HepG2 (cell line): ENCODE measurements at regions not wholly inside any gene's neighbourhood (a gene's known extent, or its start where the extent isn't known, plus 50 kb on each side); places are given as distances from the start of the nearest gene placed in this dataset.

Experiments
- EP300 ChIP-seq, 3 experiments: sonication (generic) in 1 of 3; formaldehyde crosslinking in 1 of 3; IDR thresholded peaks; 2 replicates each; pipeline versions ENCODE4 v1.5.1 to v1.6.1; 2011 to 2020; ENCODE audit warnings: low read depth in 2 of 3, low read length in 2 of 3, borderline replicate concordance in 1 of 3, improper control_type of control experiment in 1 of 3, mild to moderate bottlenecking in 1 of 3, missing genetic modification reagents in 1 of 3, moderate library complexity in 1 of 3
- FOXK2 ChIP-seq: fragments of 450-650 bp; IDR thresholded peaks from 2 replicates; pipeline ENCODE4 v1.6.1; 2016
- GATAD2A ChIP-seq: IDR thresholded peaks from 2 replicates; pipeline ENCODE4 v1.6.1; 2016
- KAT7 ChIP-seq: IDR thresholded peaks from 2 replicates; pipeline ENCODE4 v1.6.1; 2018; ENCODE audit warnings: borderline replicate concordance, missing compliant biosample characterization
- NKX3-1 ChIP-seq: sonication (generic); formaldehyde crosslinking; IDR thresholded peaks from 2 replicates; pipeline ENCODE4 v1.5.0; 2020; ENCODE audit warnings: missing genetic modification reagents
- NR2F2 ChIP-seq: IDR thresholded peaks from 2 replicates; pipeline ENCODE4 v1.6.1; 2012; ENCODE audit warnings: low read depth, inconsistent platforms, borderline replicate concordance
- PITX1 ChIP-seq: sonication (generic); formaldehyde crosslinking; IDR thresholded peaks from 2 replicates; pipeline ENCODE4 v1.5.1; 2020; ENCODE audit warnings: mild to moderate bottlenecking, missing genetic modification reagents
- ZBTB7A ChIP-seq: sonication (generic); formaldehyde crosslinking; IDR thresholded peaks from 2 replicates; pipeline ENCODE4 v1.8.0; 2022; ENCODE audit warnings: mild to moderate bottlenecking, missing genetic modification reagents
- ZNF556 ChIP-seq: sonication (generic); formaldehyde crosslinking; IDR thresholded peaks from 2 replicates; pipeline ENCODE4 v1.4.0; 2020; ENCODE audit warnings: mild to moderate bottlenecking, missing genetic modification reagents, borderline replicate concordance
- ZNF562 ChIP-seq: sonication (generic); formaldehyde crosslinking; IDR thresholded peaks from 2 replicates; pipeline ENCODE4 v1.8.0; 2022; ENCODE audit warnings: missing genetic modification reagents, borderline replicate concordance
- ZNF674 ChIP-seq: sonication (generic); formaldehyde crosslinking; IDR thresholded peaks from 2 replicates; pipeline ENCODE4 v1.5.0; 2020; ENCODE audit warnings: low read depth, mild to moderate bottlenecking, missing genetic modification reagents
- TF ChIP-seq, protein P1 (sequence below): sonication (generic); formaldehyde crosslinking; IDR thresholded peaks from 2 replicates; pipeline ENCODE4 v1.5.1; 2020; ENCODE audit warnings: mild to moderate bottlenecking, missing genetic modification reagents, borderline replicate concordance
- TF ChIP-seq, protein P2 (sequence below): sonication (generic); formaldehyde crosslinking; IDR thresholded peaks from 2 replicates; pipeline ENCODE4 v1.8.0; 2022; ENCODE audit warnings: mild to moderate bottlenecking, missing genetic modification reagents; ENCODE audit not compliant: insufficient replicate concordance
- TF ChIP-seq, protein P3 (sequence below): sonication (generic); formaldehyde crosslinking; IDR thresholded peaks from 2 replicates; pipeline ENCODE4 v1.4.0; 2020; ENCODE audit warnings: mild to moderate bottlenecking, missing genetic modification reagents
- TF ChIP-seq, protein P4 (sequence below): IDR thresholded peaks from 2 replicates; pipeline ENCODE4 v1.6.1; 2016; ENCODE audit warnings: missing compliant biosample characterization, missing genetic modification reagents, borderline replicate concordance

DNA sequence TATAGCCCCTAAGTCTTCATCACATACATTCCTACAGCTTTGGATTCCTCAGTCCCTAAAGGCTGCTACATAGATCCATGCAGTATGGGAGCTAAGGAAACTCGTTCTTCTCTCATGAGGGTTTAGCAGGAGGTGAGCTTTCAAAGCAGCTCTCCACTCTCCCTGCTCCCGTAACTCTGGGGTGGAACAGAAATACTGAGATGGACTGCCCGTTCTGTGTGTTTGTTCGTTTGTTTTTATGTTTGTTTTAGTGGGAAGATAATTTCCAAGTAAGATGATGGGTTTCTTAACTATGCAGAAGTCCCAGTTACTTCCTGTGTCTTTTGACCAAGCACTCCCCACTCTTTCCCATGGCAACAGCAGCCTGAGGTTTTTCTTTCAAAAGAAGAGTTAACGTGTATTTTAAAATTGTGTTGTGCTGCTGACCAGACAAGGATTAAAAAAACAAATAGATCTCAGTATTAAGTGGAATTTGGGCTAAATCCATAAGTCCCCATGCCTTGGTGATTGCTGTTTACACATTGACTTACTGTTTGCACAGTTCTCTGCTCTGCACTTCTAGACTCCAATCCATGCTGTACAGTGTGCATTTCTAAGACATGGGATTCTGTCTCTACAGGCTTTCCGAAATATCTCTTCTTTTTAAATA is 156.4 kb upstream of the SH3BP4 start (continued):
- TF ChIP-seq, protein P1, sequence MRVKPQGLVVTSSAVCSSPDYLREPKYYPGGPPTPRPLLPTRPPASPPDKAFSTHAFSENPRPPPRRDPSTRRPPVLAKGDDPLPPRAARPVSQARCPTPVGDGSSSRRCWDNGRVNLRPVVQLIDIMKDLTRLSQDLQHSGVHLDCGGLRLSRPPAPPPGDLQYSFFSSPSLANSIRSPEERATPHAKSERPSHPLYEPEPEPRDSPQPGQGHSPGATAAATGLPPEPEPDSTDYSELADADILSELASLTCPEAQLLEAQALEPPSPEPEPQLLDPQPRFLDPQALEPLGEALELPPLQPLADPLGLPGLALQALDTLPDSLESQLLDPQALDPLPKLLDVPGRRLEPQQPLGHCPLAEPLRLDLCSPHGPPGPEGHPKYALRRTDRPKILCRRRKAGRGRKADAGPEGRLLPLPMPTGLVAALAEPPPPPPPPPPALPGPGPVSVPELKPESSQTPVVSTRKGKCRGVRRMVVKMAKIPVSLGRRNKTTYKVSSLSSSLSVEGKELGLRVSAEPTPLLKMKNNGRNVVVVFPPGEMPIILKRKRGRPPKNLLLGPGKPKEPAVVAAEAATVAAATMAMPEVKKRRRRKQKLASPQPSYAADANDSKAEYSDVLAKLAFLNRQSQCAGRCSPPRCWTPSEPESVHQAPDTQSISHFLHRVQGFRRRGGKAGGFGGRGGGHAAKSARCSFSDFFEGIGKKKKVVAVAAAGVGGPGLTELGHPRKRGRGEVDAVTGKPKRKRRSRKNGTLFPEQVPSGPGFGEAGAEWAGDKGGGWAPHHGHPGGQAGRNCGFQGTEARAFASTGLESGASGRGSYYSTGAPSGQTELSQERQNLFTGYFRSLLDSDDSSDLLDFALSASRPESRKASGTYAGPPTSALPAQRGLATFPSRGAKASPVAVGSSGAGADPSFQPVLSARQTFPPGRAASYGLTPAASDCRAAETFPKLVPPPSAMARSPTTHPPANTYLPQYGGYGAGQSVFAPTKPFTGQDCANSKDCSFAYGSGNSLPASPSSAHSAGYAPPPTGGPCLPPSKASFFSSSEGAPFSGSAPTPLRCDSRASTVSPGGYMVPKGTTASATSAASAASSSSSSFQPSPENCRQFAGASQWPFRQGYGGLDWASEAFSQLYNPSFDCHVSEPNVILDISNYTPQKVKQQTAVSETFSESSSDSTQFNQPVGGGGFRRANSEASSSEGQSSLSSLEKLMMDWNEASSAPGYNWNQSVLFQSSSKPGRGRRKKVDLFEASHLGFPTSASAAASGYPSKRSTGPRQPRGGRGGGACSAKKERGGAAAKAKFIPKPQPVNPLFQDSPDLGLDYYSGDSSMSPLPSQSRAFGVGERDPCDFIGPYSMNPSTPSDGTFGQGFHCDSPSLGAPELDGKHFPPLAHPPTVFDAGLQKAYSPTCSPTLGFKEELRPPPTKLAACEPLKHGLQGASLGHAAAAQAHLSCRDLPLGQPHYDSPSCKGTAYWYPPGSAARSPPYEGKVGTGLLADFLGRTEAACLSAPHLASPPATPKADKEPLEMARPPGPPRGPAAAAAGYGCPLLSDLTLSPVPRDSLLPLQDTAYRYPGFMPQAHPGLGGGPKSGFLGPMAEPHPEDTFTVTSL (CRISPR knock-in tag), result peak; percentile 72; the same call in 1 of the 2 replicates
- TF ChIP-seq EP300 (IDR thresholded peaks at IDR 0.05; ENCODE audit: low read depth in 2 of 2, low read length in 2 of 2) (peak in 1 of 2 experiments; percentile 84; a peak in 2 of 4 replicates), EP300 (CRISPR knock-in tag; IDR thresholded peaks at IDR 0.05; ENCODE audit: borderline replicate concordance) (no peak), NR2F2 (no peak), PITX1 (peak; percentile 91), ZNF674 (CRISPR knock-in tag) (no peak), ZNF556 (CRISPR knock-in tag) (peak; percentile 64; the same call in 1 of the 2 replicates), KAT7 (no peak), FOXK2 (no peak), GATAD2A (CRISPR knock-in tag) (peak; percentile 86), NKX3-1 (CRISPR knock-in tag) (no peak), ZBTB7A (CRISPR knock-in tag) (no peak), ZNF562 (CRISPR knock-in tag) (no peak)
- TF ChIP-seq, protein P2, sequence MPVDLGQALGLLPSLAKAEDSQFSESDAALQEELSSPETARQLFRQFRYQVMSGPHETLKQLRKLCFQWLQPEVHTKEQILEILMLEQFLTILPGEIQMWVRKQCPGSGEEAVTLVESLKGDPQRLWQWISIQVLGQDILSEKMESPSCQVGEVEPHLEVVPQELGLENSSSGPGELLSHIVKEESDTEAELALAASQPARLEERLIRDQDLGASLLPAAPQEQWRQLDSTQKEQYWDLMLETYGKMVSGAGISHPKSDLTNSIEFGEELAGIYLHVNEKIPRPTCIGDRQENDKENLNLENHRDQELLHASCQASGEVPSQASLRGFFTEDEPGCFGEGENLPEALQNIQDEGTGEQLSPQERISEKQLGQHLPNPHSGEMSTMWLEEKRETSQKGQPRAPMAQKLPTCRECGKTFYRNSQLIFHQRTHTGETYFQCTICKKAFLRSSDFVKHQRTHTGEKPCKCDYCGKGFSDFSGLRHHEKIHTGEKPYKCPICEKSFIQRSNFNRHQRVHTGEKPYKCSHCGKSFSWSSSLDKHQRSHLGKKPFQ (CRISPR knock-in tag), result no peak
- TF ChIP-seq, protein P3, sequence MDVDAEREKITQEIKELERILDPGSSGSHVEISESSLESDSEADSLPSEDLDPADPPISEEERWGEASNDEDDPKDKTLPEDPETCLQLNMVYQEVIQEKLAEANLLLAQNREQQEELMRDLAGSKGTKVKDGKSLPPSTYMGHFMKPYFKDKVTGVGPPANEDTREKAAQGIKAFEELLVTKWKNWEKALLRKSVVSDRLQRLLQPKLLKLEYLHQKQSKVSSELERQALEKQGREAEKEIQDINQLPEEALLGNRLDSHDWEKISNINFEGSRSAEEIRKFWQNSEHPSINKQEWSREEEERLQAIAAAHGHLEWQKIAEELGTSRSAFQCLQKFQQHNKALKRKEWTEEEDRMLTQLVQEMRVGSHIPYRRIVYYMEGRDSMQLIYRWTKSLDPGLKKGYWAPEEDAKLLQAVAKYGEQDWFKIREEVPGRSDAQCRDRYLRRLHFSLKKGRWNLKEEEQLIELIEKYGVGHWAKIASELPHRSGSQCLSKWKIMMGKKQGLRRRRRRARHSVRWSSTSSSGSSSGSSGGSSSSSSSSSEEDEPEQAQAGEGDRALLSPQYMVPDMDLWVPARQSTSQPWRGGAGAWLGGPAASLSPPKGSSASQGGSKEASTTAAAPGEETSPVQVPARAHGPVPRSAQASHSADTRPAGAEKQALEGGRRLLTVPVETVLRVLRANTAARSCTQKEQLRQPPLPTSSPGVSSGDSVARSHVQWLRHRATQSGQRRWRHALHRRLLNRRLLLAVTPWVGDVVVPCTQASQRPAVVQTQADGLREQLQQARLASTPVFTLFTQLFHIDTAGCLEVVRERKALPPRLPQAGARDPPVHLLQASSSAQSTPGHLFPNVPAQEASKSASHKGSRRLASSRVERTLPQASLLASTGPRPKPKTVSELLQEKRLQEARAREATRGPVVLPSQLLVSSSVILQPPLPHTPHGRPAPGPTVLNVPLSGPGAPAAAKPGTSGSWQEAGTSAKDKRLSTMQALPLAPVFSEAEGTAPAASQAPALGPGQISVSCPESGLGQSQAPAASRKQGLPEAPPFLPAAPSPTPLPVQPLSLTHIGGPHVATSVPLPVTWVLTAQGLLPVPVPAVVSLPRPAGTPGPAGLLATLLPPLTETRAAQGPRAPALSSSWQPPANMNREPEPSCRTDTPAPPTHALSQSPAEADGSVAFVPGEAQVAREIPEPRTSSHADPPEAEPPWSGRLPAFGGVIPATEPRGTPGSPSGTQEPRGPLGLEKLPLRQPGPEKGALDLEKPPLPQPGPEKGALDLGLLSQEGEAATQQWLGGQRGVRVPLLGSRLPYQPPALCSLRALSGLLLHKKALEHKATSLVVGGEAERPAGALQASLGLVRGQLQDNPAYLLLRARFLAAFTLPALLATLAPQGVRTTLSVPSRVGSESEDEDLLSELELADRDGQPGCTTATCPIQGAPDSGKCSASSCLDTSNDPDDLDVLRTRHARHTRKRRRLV (CRISPR knock-in tag), result no peak
- TF ChIP-seq, protein P4, sequence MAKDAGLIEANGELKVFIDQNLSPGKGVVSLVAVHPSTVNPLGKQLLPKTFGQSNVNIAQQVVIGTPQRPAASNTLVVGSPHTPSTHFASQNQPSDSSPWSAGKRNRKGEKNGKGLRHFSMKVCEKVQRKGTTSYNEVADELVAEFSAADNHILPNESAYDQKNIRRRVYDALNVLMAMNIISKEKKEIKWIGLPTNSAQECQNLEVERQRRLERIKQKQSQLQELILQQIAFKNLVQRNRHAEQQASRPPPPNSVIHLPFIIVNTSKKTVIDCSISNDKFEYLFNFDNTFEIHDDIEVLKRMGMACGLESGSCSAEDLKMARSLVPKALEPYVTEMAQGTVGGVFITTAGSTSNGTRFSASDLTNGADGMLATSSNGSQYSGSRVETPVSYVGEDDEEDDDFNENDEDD (CRISPR knock-in tag), result no peak
